Muscle layer of duodenum (tissue), 2 donors: ENCODE measurements at regions not wholly inside any gene's neighbourhood (a gene's known extent, or its start where the extent isn't known, plus 50 kb on each side); places are given as distances from the start of the nearest gene placed in this dataset.

Source experiments
- H3K27ac ChIP-seq: one replicate; pipeline ENCODE4 v1.7.0; 2013; ENCODE audit warnings: mild to moderate bottlenecking, low read length
- H3K27me3 ChIP-seq: one replicate; pipeline ENCODE4 v1.7.0; 2013; ENCODE audit warnings: low read depth, mild to moderate bottlenecking, control low read depth, low read length
- H3K36me3 ChIP-seq, 2 donors: one replicate each; pipeline ENCODE4 v1.7.0; 2013; ENCODE audit warnings: low read length in 2 of 2, control low read depth in 1 of 2, mild to moderate bottlenecking in 1 of 2; ENCODE audit not compliant: insufficient read depth in 2 of 2, control insufficient read depth in 1 of 2
- H3K4me1 ChIP-seq, 2 donors: one replicate each; pipeline ENCODE4 v1.7.0; 2013; ENCODE audit warnings: low read length in 2 of 2, mild to moderate bottlenecking in 2 of 2, control low read depth in 1 of 2, moderate library complexity in 1 of 2; ENCODE audit not compliant: insufficient read depth in 2 of 2, control insufficient read depth in 1 of 2
- H3K4me3 ChIP-seq, 2 donors: one replicate each; pipeline ENCODE4 v1.7.0; 2013; ENCODE audit warnings: low read length in 2 of 2, low read depth in 1 of 2, mild to moderate bottlenecking in 1 of 2
- H3K9me3 ChIP-seq, 2 donors: one replicate each; pipeline ENCODE4 v1.7.0; 2013; ENCODE audit warnings: low read length in 2 of 2, control low read depth in 1 of 2, mild to moderate bottlenecking in 1 of 2; ENCODE audit not compliant: control insufficient read depth in 1 of 2
- donor health status: healthy.

DNA sequence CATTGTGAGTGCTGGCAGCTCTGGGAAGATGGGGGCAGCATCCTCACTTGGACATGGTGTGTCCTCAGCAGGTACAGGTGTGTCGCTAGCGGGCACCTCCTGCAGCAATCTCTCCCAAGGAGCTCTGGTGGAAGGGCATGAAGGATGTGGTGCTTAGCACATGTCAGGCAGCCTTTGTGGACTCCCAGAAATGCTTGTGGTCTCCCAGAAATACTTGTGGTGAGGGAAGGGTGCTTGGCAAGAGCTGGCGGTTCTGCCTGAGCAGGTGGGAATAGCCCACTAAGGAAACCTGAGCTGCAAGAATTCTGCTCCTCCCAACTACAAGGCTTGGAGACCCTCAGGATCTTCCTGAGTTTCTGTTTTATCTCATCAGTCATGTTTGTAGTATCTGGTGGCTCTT is 371.6 kb downstream of the PRDM2 start:
- no peaks in the 10 kb centered on the region for H3K36me3 ChIP-seq
- H3K27ac ChIP-seq = no peak overlapping the region
- no peaks in the 10 kb centered on the region for H3K4me1 ChIP-seq
- H3K27me3 ChIP-seq = no peaks in the 10 kb centered on the region
- no peak overlapping the region for H3K4me3 ChIP-seq
- H3K9me3 ChIP-seq = no peaks in the 10 kb centered on the region

DNA sequence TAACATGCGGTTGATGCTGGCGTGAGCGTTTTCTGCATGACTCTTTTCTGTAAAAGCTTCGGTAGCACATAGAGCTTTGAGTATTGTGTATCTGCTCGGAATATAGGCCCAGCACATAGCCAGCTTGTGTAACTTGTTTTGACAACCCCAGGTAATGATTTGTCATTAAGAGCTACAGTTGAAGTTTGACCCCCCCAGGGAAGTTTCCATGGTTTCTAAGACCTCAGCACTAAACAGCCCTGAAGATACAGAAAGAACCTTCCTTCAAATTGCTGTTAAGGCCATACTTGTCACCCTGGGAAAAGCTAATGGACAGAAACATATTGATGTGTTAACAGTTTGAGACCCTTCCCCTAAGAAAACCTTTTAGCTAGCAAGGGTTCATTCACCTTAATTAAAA is 380.7 kb downstream of the PRDM2 start:
- no peak overlapping the region for H3K27ac ChIP-seq
- no peaks in the 10 kb centered on the region for H3K4me1 ChIP-seq
- no peak overlapping the region for H3K4me3 ChIP-seq
- H3K36me3 ChIP-seq = no peaks in the 10 kb centered on the region
- no peaks in the 10 kb centered on the region for H3K9me3 ChIP-seq
- no peaks in the 10 kb centered on the region for H3K27me3 ChIP-seq

DNA sequence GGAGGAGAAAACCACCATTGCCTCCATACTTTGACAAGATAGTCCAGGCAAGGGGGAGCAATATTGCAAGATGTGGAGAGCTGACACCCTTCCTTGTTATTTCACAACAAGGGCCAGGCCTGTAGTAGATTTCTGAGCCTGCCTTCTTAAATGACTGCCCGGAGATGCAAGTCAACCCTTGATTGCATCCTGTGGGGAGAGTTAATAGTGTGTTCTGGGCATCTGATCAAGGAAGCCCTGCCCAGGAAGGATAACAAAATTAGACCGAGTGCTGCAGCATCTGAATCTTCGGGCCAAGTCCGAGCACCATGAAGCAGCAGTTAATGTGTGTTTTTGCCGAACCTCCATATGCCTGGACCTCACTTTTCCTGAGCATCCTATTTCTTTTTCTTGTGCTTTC is 382.3 kb downstream of the PRDM2 start:
- Histone ChIP-seq H3K9me3 (no peaks in the 10 kb centered on the region), H3K27me3 (no peaks in the 10 kb centered on the region), H3K27ac (no peak overlapping the region), H3K4me1 (no peaks in the 10 kb centered on the region), H3K36me3 (no peaks in the 10 kb centered on the region), H3K4me3 (no peak overlapping the region)

DNA sequence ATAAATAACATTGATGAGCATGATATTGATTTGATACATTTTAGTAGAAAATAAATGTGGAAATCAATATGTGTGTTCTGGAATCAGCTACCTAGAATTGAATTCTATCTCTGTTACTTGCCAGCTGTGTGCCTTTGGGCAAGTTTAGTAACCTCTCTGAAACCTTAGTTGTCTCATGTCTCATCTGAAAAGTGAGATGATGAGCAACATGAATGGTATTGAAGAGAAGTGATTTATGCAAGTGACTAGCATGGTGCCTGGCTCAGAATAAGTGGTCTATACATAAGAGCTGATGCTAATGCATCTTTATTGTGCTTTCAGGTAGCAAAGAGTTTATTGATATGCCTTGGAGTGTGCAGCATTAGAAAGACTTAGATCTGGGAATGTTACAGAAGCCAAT is 383.3 kb downstream of the PRDM2 start:
- Histone ChIP-seq H3K27ac (no peak overlapping the region), H3K4me3 (no peak overlapping the region), H3K36me3 (no peaks in the 10 kb centered on the region), H3K4me1 (no peaks in the 10 kb centered on the region), H3K9me3 (no peaks in the 10 kb centered on the region), H3K27me3 (no peaks in the 10 kb centered on the region)

DNA sequence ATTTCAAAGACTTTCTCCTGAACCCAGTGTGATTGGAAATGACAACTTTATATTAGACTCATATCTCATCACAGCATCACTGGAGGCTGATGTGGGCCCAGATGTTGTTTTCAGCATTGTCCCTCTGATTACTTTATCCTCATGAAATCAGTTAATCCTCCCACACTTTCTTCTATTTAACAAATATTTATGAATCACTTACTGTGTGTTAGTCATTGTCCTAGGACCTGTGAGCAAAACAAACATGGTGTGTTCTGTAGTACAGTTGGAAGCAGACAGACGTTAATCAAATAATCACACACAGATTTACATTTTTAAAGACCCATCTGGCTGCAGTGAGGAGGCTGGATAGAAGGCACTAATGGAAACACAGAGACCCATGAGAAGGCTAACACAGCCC is 383.7 kb downstream of the PRDM2 start:
- H3K36me3 ChIP-seq = no peaks in the 10 kb centered on the region
- no peak overlapping the region for H3K27ac ChIP-seq
- no peaks in the 10 kb centered on the region for H3K27me3 ChIP-seq
- H3K4me1 ChIP-seq = no peaks in the 10 kb centered on the region
- H3K9me3 ChIP-seq = no peaks in the 10 kb centered on the region
- no peak overlapping the region for H3K4me3 ChIP-seq

DNA sequence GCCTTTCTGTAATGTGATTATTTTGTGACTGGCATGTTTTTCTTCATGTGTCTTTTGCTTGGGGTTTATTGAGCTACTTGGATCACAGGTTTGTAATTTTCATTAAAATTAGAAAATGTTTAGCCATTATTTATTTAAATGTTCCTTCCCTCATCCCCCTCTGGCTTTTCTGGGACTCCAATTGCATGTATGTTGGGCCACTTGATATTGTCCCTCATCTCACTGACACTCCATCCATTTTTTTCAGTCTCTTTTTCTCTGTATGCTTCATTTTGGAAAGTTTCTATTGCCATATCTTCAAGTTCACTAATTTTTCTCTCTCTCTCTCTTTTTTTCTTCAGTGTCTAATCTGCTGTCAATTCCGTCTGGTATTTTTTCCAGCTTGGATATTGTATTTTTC is 390.1 kb downstream of the PRDM2 start:
- Histone ChIP-seq H3K27ac (no peak overlapping the region), H3K4me3 (no peak overlapping the region), H3K9me3 (peaks cover 4 to 6% of the 10 kb centered on the region in 2 donors), H3K36me3 (no peaks in the 10 kb centered on the region), H3K4me1 (no peaks in the 10 kb centered on the region), H3K27me3 (no peaks in the 10 kb centered on the region)

DNA sequence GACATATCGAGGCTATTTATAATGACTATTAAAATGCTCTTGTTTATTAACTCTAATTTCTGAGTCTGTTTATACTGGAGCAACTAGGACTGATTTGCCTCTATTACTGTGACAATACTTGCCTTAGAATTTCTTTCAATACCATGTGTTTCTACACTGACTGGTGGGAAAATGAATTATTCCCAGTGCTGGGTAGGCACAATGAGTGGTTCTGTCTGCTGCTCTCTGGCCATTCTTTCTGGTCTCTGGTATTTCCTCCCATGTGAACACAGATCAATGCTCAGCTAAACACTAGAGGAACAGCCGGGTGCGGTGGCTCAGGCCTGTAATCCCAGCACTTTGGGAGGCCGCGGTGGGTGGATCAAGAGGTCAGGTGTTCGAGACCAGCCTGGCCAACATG is 390.5 kb downstream of the PRDM2 start:
- Histone ChIP-seq H3K27me3 (no peaks in the 10 kb centered on the region), H3K4me1 (no peaks in the 10 kb centered on the region), H3K4me3 (no peak overlapping the region), H3K27ac (no peak overlapping the region), H3K36me3 (no peaks in the 10 kb centered on the region), H3K9me3 (peaks cover 4 to 6% of the 10 kb centered on the region in 2 donors)

DNA sequence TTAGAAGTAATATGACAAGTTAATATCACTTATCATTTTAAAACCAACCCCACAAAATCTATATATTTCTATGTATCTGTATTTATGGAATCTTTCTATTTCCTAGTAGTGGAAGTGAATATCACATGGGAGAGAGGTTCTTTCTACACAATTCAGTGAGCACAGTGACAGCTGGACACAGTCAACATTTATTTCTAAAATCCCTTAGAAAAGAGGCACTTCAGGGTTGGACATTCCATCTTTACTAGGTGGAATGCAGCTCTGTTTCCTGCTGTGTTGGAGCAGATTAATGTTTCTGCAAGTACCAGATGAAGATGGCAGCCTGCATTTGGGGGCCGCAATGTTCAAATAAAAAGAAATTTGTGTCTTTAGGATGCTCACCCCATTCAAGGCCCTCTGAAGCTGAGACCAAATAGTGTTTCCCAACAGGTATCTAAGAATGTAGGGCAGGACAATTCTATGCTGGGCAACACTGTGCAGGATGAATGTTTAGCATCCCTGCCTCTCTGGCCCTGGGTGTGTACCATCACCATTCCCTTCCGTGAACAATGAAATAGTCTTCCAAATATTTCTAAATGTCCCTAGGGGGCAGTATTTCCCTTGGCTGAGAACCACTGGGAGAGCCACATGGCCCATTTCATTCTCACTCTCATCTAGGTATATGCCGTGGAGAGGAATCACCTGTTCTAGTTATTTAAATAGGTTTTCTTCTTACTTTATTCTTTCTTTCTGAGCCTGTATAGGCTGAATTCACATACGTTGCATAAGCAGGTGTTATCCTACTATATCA is 394.8 kb downstream of the PRDM2 start:
- H3K4me3 ChIP-seq = no peak overlapping the region

DNA sequence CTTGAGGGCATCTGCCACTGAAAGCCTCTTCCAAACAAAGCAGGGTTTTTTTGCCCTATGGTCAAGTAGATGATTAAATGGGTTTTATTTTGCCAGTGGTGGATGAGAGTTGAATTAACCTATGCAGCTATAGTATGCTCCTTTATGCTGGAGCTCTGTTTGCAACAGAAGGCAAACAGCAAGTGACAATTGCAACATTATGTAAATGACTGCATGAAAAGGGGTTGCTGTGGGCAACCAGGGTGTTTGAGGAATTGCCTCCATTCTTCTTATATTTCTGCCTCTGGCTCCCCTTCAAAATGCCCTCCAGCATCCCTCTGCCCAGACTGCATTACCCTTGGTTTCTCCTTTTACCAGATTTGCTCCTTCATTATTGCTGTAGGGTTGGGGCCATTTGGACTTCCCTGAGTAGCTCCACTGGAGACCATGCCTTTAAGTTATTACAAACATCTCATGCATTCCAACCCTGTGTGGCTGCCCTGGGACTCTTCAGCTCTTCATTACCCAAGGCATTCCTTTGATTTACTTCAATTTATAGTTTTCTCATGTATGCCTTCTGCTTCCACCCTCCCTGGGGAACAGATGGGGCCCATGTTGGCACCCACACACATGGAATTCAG is 398.4 kb downstream of the PRDM2 start:
- Histone ChIP-seq H3K4me3 (no peak overlapping the region), H3K27me3 (no peaks in the 10 kb centered on the region), H3K36me3 (no peaks in the 10 kb centered on the region), H3K27ac (no peak overlapping the region), H3K9me3 (no peaks in the 10 kb centered on the region), H3K4me1 (no peaks in the 10 kb centered on the region)

More for the DNA sequence above, 394.8 kb downstream of the PRDM2 start:
- peaks cover 4 to 6% of the 10 kb centered on the region in 2 donors for H3K9me3 ChIP-seq
- H3K4me1 ChIP-seq = no peaks in the 10 kb centered on the region
- H3K27ac ChIP-seq = no peak overlapping the region
- H3K36me3 ChIP-seq = no peaks in the 10 kb centered on the region
- H3K27me3 ChIP-seq = no peaks in the 10 kb centered on the region

DNA sequence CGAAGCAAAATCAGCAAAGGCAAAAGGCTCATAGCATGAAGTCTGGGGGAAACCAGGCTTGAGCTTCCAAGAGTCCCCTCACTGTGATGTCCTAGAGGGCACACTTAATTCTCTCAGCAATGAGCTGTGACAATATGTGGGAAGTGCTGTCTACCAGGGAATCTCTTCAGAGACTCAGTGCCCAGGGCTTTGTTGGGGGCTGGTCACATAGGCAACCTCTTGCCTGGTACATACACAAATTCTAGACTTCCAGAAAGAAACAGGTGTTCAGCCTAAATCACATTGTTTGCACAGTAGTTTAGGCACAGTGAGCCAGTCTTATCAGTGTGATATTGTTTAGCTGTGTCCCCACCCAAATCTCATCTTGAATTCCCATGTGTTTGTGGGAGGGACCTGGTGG is 400.5 kb downstream of the PRDM2 start:
- no peak overlapping the region for H3K27ac ChIP-seq
- H3K27me3 ChIP-seq = peaks cover 3% of the 10 kb centered on the region
- no peaks in the 10 kb centered on the region for H3K36me3 ChIP-seq
- no peaks in the 10 kb centered on the region for H3K9me3 ChIP-seq
- no peaks in the 10 kb centered on the region for H3K4me1 ChIP-seq
- no peak overlapping the region for H3K4me3 ChIP-seq

DNA sequence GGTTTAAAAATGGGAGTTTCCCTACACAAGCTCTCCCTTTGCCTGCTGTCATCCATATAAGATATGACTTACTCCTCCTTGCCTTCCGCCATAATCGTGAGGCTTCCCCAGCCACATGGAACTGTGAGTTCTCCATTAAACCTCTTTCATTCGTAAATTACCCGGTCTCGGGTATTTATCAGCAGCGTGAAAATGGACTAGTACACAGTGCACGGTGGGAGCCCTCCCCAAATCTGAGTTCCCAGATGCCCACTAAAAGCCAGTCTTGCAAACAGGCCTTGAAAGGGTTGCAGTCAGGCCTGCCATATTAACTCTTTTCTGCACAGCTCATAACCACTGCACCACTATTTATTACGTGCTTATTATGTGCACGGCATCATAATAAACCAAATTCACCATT is 400.9 kb downstream of the PRDM2 start:
- Histone ChIP-seq H3K27ac (no peak overlapping the region), H3K4me3 (no peak overlapping the region), H3K4me1 (no peaks in the 10 kb centered on the region), H3K27me3 (peaks cover 4% of the 10 kb centered on the region), H3K36me3 (no peaks in the 10 kb centered on the region), H3K9me3 (no peaks in the 10 kb centered on the region)

DNA sequence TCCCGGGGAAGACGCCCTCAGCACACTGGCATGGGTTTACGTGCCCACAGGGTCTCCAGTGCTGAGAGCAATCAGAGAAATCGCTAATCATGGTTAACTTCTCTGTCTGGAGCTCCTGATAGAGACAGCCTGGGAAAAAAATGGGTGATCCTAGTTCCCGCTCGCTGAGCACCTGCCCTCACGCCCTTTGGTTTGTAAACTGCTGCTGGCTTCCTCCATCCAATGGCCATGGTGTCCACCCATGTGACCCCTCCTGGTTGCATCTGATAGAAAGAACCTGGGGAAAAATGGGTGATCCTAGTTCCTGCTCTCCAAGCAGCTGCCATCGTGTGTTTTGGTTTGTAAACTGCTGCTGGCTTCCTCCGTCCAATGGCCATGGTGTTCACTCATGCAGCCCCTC is 402.2 kb downstream of the PRDM2 start:
- no peaks in the 10 kb centered on the region for H3K4me1 ChIP-seq
- H3K27ac ChIP-seq = no peak overlapping the region
- H3K4me3 ChIP-seq = no peak overlapping the region
- H3K9me3 ChIP-seq = no peaks in the 10 kb centered on the region
- H3K36me3 ChIP-seq = no peaks in the 10 kb centered on the region
- peaks cover 4% of the 10 kb centered on the region for H3K27me3 ChIP-seq
